Tibial nerve (tissue), 4 donors: ENCODE measurements at regions not wholly inside any gene's neighbourhood (a gene's known extent, or its start where the extent isn't known, plus 50 kb on each side); places are given as distances from the start of the nearest gene placed in this dataset.

ENCODE experiments used
- CTCF ChIP-seq, 5 experiments: fragments of 200-600 bp in 3 of 5; fragments of 450-650 bp in 2 of 5; sonication (generic) in 3 of 5; IDR thresholded peaks; one replicate each; pipeline ENCODE4 v1.5.1; 2016 to 2019; ENCODE audit warnings: antibody characterized with exemption in 5 of 5, mild to moderate bottlenecking in 3 of 5, moderate library complexity in 2 of 5
- EP300 ChIP-seq, 2 donors: sonication (generic); formaldehyde crosslinking; IDR thresholded peaks; one replicate each; pipeline ENCODE4 v1.6.1; 2017; ENCODE audit warnings: antibody characterized with exemption in 2 of 2, mild to moderate bottlenecking in 1 of 2

DNA sequence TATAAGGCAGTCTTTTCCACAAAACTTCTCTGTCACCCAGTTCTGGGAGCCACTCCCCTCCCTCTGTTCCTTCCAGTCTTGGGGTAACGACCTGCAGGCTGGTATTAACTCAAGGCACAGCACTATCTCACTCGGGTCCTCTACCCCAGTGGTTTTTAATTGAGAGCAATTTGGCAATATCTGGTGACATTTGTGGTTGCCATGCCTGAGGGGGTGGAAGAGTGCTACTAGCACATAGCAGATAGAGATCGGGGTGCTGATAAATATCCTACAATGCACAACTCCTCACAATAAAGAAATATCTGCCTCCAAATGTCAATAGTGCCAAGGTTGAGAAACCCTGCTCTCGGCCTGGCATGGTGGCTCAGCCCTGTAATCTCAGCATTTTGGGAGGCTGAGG is 117.7 kb upstream of the ABCC4 start:
- TF ChIP-seq EP300 (IDR thresholded peaks at IDR 0.05) = no peak
- no peak for TF ChIP-seq CTCF (IDR thresholded peaks at IDR 0.05)
